NCI-H446 treated with DMSO at 0.1 percent for 48 hours (cell line): ENCODE measurements at regions not wholly inside any gene's neighbourhood (a gene's known extent, or its start where the extent isn't known, plus 50 kb on each side); places are given as distances from the start of the nearest gene placed in this dataset.
A peak's percentile ranks its signal among the peaks of the same experiment; 100 is the strongest.

Experiments used
- DNase-seq: peaks from one replicate; lab custom pipeline; 2025; lab: John Stamatoyannopoulos, UW

GRCh38 chrX:129077424-129078170, 445.7 kb downstream of the SMARCA1 start:
- no peak for DNase-seq

GRCh38 chrX:129071390-129071789, 451.9 kb downstream of the SMARCA1 start:
- DNase-seq = no peak

GRCh38 chrX:129065895-129066294, 457.4 kb downstream of the SMARCA1 start:
- no peak for DNase-seq

- DNase-seq = no peak
Measured at GRCh38 chrX:129058405-129058804, 464.9 kb downstream of the SMARCA1 start.

GRCh38 chrX:129043138-129043537, 480.2 kb downstream of the SMARCA1 start:
- DNase-seq = no peak

- no peak for DNase-seq
Measured at GRCh38 chrX:129041319-129041718, 482.0 kb downstream of the SMARCA1 start.

- no peak for DNase-seq
Measured at GRCh38 chrX:129040124-129040523, 483.2 kb downstream of the SMARCA1 start.

GRCh38 chrX:129039176-129039575, 484.1 kb downstream of the SMARCA1 start:
- no peak for DNase-seq

- no peak for DNase-seq
Measured at GRCh38 chrX:129037389-129037788, 485.9 kb downstream of the SMARCA1 start.

GRCh38 chrX:129035180-129035579, 488.1 kb downstream of the SMARCA1 start:
- DNase-seq = no peak

GRCh38 chrX:129034196-129034595, 489.1 kb downstream of the SMARCA1 start:
- no peak for DNase-seq

GRCh38 chrX:129026202-129026601, 497.1 kb downstream of the SMARCA1 start:
- no peak for DNase-seq

- no peak for DNase-seq
Measured at GRCh38 chrX:129025376-129025775, 497.9 kb downstream of the SMARCA1 start.

GRCh38 chrX:129019412-129019811, 503.9 kb downstream of the SMARCA1 start:
- DNase-seq = no peak

GRCh38 chrX:129015381-129015780, 507.9 kb downstream of the SMARCA1 start:
- no peak for DNase-seq

GRCh38 chrX:129013574-129013973, 509.7 kb downstream of the SMARCA1 start:
- DNase-seq = no peak

- DNase-seq = peak; percentile 37
Measured at GRCh38 chrX:129007631-129008030, 515.7 kb downstream of the SMARCA1 start.

- peak; percentile 5 for DNase-seq
Measured at GRCh38 chrX:129006491-129006890, 516.8 kb downstream of the SMARCA1 start.

GRCh38 chrX:129000797-129001196, 522.5 kb downstream of the SMARCA1 start:
- DNase-seq = no peak

GRCh38 chrX:129000018-129000417, 523.3 kb downstream of the SMARCA1 start:
- no peak for DNase-seq

- no peak for DNase-seq
Measured at GRCh38 chrX:128992107-128992971, 531.0 kb downstream of the SMARCA1 start.

GRCh38 chrX:128975745-128976144, 547.5 kb downstream of the SMARCA1 start:
- DNase-seq = no peak

- no peak for DNase-seq
Measured at GRCh38 chrX:128973033-128973432, 550.3 kb downstream of the SMARCA1 start.
